Transverse colon (tissue), 4 donors: ENCODE measurements at regions not wholly inside any gene's neighbourhood (a gene's known extent, or its start where the extent isn't known, plus 50 kb on each side); places are given as distances from the start of the nearest gene placed in this dataset.

Source experiments
- DNase-seq: peaks from one replicate; pipeline ENCODE4 v3.0.0-alpha.2; 2019
- H3K27ac ChIP-seq, 4 donors: fragments of 200-600 bp; sonication (generic); 2 replicates each; pipeline ENCODE4 v1.5.1; 2016 to 2018; ENCODE audit warnings: inconsistent platforms in 4 of 4
- H3K27me3 ChIP-seq: fragments of 200-600 bp; sonication (generic); 2 replicates; pipeline ENCODE4 v1.5.1; 2017; ENCODE audit warnings: inconsistent platforms
- H3K36me3 ChIP-seq, 4 donors: fragments of 200-600 bp; sonication (generic); 2 replicates each; pipeline ENCODE4 v1.5.1; 2017 to 2019; ENCODE audit warnings: inconsistent platforms in 4 of 4
- H3K4me1 ChIP-seq, 4 donors: fragments of 200-600 bp; sonication (generic); 2 replicates each; pipeline ENCODE4 v1.5.1; 2017 to 2020; ENCODE audit warnings: inconsistent platforms in 4 of 4
- H3K4me3 ChIP-seq, 4 donors: fragments of 200-600 bp; sonication (generic); 1 replicate in 1 of 4; 2 replicates in 3 of 4; pipeline versions ENCODE4 v1.5.1 to v1.6.1; 2017 to 2019; ENCODE audit warnings: inconsistent platforms in 4 of 4
- H3K9me3 ChIP-seq, 2 donors: fragments of 200-600 bp; sonication (generic); 2 replicates each; pipeline ENCODE4 v1.5.1; 2017 to 2019; ENCODE audit warnings: inconsistent platforms in 2 of 2
- CTCF ChIP-seq, 5 experiments: fragments of 200-600 bp in 3 of 5; fragments of 450-650 bp in 2 of 5; sonication (generic) in 3 of 5; IDR thresholded peaks; 1 replicate in 2 of 5; 2 replicates in 3 of 5; pipeline ENCODE4 v1.5.1; 2016 to 2017; ENCODE audit warnings: antibody characterized with exemption in 5 of 5, inconsistent platforms in 3 of 5, mild to moderate bottlenecking in 2 of 5, moderate library complexity in 1 of 5
- EP300 ChIP-seq: sonication (generic); formaldehyde crosslinking; IDR thresholded peaks from one replicate; pipeline ENCODE4 v1.6.1; 2017; ENCODE audit warnings: antibody characterized with exemption, low read depth
- POLR2A ChIP-seq: fragments of 450-650 bp; IDR thresholded peaks from one replicate; pipeline ENCODE4 v1.6.1; 2016; ENCODE audit warnings: antibody characterized with exemption, mild to moderate bottlenecking, moderate library complexity
- POLR2AphosphoS5 ChIP-seq, 3 donors: sonication (generic); formaldehyde crosslinking; IDR thresholded peaks; one replicate each; pipeline ENCODE4 v1.6.1; 2016; ENCODE audit warnings: antibody characterized with exemption in 3 of 3
- WGBS, 2 donors: methylation state at CpG; one replicate each; pipeline ENCODE4 v1.1.5; 2018; ENCODE audit warnings: low coverage in 1 of 2; 5-methylcytosine and 5-hydroxymethylcytosine counted together
- in situ Hi-C, 4 donors: fragments of 200-750 bp; cut with MboI; loops; one replicate each; pipeline versions ENCODE4 v1.15.0 to v1.15.1; 2017; ENCODE audit warnings: low sequenced_read_pairs in 3 of 4, low pct_ligation_motif_present in 1 of 4, low pct_unique_long_range_greater_than_20kb in 1 of 4
- intact Hi-C: fragments of 100-400 bp; cut with DNase I; formaldehyde crosslinking; loops from one replicate; pipeline ENCODE4 v1.15.1; 2023; ENCODE audit warnings: low total_unique reads

DNA sequence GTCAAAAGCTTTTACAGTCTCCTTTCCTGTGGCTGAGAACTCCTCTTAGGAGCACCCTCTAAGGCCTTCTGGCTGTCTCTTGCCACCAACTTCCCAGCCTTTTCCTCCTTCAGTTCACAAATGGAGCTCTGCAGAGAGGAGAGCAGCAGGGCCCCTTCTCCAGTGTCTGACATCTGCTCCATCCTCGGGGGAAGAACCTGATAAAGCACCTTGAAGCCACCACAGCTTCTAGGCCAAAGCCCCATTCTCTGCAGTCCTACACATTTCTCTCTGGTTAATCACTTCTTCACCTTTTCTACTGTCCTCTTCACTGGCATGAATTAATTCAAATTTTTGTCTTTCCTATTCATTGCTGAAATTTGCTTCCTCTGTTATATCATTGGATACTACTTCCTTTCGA, 378.1 kb upstream of the POU3F1 start:
- intact Hi-C loops (no loop called here), in situ Hi-C loops (no loop called here)
- Histone ChIP-seq H3K27ac (no peak overlapping the region), H3K4me3 (no peak overlapping the region), H3K36me3 (no peaks in the 10 kb centered on the region), H3K9me3 (no peaks in the 10 kb centered on the region), H3K27me3 (no peaks in the 10 kb centered on the region), H3K4me1 (no peaks in the 10 kb centered on the region)
- no peak for DNase-seq
- WGBS, 2 donors: 75 to 87% methylated on average over 2 of the region's 2 CpGs
- TF ChIP-seq CTCF (IDR thresholded peaks at IDR 0.05): no peak

DNA sequence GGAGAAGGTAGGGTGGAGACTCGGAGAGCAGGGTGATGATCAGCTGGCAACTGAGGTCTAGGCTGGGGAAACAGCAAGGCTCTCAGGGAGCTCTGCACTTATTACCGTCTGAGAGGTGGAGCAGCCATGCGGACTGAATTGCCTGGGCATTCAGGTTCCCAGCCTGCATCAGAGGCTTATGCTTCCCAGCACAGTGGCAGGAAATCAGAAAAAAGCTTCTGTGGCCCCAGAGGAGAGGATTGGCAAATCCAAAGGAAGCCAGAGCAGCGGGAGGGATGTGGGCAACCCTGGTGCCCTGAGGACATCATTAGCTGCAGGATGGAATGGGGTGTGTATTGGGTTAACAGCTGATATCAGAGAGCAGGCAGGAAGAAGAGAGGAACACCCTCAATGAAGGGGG, 374.1 kb upstream of the POU3F1 start:
- Histone ChIP-seq H3K4me1 (no peaks in the 10 kb centered on the region), H3K27me3 (no peaks in the 10 kb centered on the region), H3K27ac (no peak overlapping the region), H3K4me3 (no peak overlapping the region), H3K9me3 (no peaks in the 10 kb centered on the region), H3K36me3 (no peaks in the 10 kb centered on the region)
- 63 to 71% methylated on average over 3 to 4 of the region's 4 CpGs for WGBS, 2 donors
- TF ChIP-seq POLR2A (no peak), POLR2AphosphoS5 (IDR thresholded peaks at IDR 0.05) (no peak), EP300 (no peak), CTCF (IDR thresholded peaks at IDR 0.05) (no peak)
- intact Hi-C loops (no loop called here), in situ Hi-C loops (no loop called here)
- DNase-seq: no peak

DNA sequence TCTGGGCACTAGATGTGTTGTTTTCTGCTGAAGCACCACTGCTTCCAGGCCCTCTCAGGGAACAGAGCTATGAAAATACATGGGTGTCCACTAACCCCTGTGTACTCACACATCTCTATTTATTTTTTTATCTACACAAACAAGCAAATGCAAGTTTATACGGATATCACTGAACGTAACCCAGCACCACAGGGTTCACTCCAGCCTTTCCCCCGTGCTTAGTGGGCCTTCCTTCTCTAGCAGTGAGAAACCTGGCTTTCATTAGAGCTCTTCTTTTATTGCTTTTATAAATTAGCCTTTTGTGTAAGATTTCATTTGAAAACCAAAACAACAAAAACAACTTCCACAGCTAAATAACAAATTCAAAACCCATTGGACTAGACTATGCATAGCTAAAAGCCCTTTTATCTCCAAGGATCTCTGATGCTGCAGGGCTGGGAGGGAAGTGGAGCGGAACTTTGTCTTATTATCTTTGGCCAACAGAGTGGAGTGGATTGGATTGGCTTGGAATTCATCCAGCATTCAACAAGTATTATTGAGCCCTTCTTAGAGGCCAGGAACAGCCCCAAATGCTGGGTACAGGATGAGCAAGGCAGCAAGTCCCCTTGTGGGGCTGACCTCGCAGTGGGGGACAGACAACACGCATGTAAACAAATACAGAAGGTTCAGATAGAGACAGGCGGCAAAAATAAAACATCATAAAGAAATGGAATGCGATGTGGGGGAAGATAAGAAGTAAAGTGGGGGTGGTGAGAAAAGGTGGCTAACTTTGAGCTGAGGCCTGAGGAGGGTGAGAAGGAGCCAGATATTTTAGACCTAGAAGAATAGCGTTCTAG, 371.8 kb upstream of the POU3F1 start:
- Histone ChIP-seq H3K4me1 (no peaks in the 10 kb centered on the region), H3K9me3 (no peaks in the 10 kb centered on the region), H3K27ac (no peak overlapping the region), H3K4me3 (no peak overlapping the region), H3K27me3 (no peaks in the 10 kb centered on the region), H3K36me3 (no peaks in the 10 kb centered on the region)
- no peak for DNase-seq
- TF ChIP-seq POLR2AphosphoS5 (IDR thresholded peaks at IDR 0.05) (no peak), CTCF (IDR thresholded peaks at IDR 0.05) (no peak), EP300 (no peak)
- in situ Hi-C loops: no loop called here
- intact Hi-C loops: no loop called here
- WGBS, 2 donors: 66 to 73% methylated on average over 8 to 9 of the region's 9 CpGs

DNA sequence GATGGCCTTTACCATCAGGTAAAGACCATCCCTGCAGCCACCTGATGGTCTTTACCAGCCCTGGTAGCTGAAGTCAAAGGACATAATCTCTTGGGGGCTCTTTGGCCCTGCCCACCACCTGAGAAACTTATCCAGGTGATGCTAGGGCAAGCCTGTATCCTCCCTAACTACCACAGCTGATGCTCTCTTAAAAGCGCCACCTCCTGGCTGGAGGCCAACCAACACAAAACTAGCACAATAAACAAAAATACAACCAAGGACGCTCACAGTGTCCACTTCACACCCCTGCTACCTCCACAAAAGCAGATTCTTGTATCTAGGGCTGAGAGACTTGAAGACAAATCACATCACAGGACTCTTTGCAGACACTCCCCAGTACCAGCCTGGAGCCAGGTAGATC, 357.1 kb upstream of the POU3F1 start:
- H3K27ac ChIP-seq: no peak overlapping the region
- H3K27me3 ChIP-seq: no peaks in the 10 kb centered on the region
- no peak overlapping the region for H3K4me3 ChIP-seq
- DNase-seq: no peak
- TF ChIP-seq CTCF (IDR thresholded peaks at IDR 0.05): no peak
- TF ChIP-seq POLR2A: no peak
- no peak for TF ChIP-seq POLR2AphosphoS5 (IDR thresholded peaks at IDR 0.05)
- TF ChIP-seq EP300: no peak
- no peaks in the 10 kb centered on the region for H3K36me3 ChIP-seq
- intact Hi-C loops (loop anchor here (5.0 kb wide), 1 partner anchor 1391 kb away; no protein-coding TSS in a partner anchor), in situ Hi-C loops (no loop called here)
- H3K4me1 ChIP-seq: no peaks in the 10 kb centered on the region
- peaks cover 4 to 8% of the 10 kb centered on the region in 2 donors for H3K9me3 ChIP-seq
- 61% methylated on average over 2 of the region's 2 CpGs; no CpG with 5 or more reads in 1 of the 2 donors for WGBS, 2 donors
